ENCODE measurements at regions not wholly inside any gene's neighbourhood (a gene's known extent, or its start where the extent isn't known, plus 50 kb on each side); places are given as distances from the start of the nearest gene placed in this dataset.

- TF ChIP-seq FOXM1 (IDR thresholded peaks at IDR 0.05; ENCODE audit: borderline replicate concordance, low read depth) (no peak), EP300 (IDR thresholded peaks at IDR 0.05; ENCODE audit: borderline replicate concordance) (no peak), YY1 (IDR thresholded peaks at IDR 0.05; ENCODE audit: low read depth) (no peak), EGR1 (IDR thresholded peaks at IDR 0.05) (no peak), TAF1 (IDR thresholded peaks at IDR 0.05; ENCODE audit: low read depth) (no peak)
Observed at GRCh38 chrX:150014525-150014924, 76.2 kb upstream of the EOLA2 start.

Measured in Ishikawa (cell line).